ENCODE measurements at regions not wholly inside any gene's neighbourhood (a gene's known extent, or its start where the extent isn't known, plus 50 kb on each side); places are given as distances from the start of the nearest gene placed in this dataset.
"Not testable (repeated sequence)": the region's sequence is repeated elsewhere in the genome, so short reads cannot be mapped to it uniquely, and the experiment has no call there.

DNA sequence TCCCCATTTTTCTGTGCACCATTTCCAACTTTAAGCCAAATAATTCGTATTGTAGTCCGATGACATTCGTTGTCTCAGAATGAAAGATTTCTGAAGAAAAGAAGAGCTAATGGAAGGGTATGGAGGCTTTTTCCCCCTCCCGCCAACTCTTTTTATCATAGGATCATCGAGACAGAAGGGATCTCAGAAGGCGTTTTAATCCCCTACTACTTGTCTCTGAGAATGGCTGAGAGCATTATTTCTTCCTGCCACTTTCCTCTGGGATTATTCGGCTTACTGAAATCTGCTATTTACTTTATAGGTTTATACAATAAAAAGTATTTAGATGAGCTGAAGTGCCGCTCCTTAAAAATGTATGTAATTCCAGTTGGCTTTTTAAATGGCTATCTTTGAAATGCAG, 789.8 kb downstream of the EDEM1 start:
- no peak for DNase-seq (ENCODE audit: low read depth in 6 of 9, low spot score in 9 of 9)
- 98% methylated on average over 8 of the region's 8 CpGs for WGBS
- Histone ChIP-seq H3K36me3 (ENCODE audit: control insufficient read depth in 2 of 2, insufficient read depth in 2 of 2, low read length in 1 of 2) (no peaks in the 10 kb centered on the region), H3K27me3 (ENCODE audit: control insufficient read depth in 2 of 2, insufficient read depth in 1 of 2, low read length in 1 of 2) (no peaks in the 10 kb centered on the region), H3K4me1 (ENCODE audit: control insufficient read depth in 2 of 2, insufficient read depth in 2 of 2, low read length in 2 of 2) (no peaks in the 10 kb centered on the region), H3K4me3 (ENCODE audit: low read length in 2 of 2) (no peak overlapping the region), H3K9me3 (ENCODE audit: control insufficient read depth in 2 of 2, insufficient read depth in 1 of 2, low read length in 1 of 2) (peaks cover 0 to 10% of the 10 kb centered on the region in 2 donors), H3K27ac (ENCODE audit: low read depth in 1 of 2, low read length in 1 of 2) (no peak overlapping the region)

DNA sequence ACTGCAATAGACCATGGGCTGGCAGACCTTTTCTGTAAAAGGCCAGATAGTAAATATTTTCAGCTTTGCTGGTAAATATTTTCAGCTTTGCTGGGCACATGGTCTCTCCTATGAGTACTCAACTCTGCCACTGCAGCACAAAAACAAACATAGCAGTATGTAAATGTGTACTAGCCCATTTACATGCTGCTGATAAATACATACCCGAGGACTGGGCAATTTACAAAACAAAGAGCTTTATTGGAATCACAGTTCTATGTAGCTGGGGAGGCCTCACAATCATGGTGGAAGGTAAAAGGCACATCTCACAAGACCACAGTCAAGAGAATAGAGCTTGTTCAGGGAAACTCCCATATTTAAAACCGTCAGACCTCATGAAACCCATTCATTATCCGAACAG, 793.0 kb downstream of the EDEM1 start:
- WGBS, result 57% methylated on average over 3 of the region's 3 CpGs
- DNase-seq (ENCODE audit: low read depth in 6 of 9, low spot score in 9 of 9), result no peak
- Histone ChIP-seq H3K27me3 (ENCODE audit: control insufficient read depth in 2 of 2, insufficient read depth in 1 of 2, low read length in 1 of 2) (no peaks in the 10 kb centered on the region), H3K27ac (ENCODE audit: low read depth in 1 of 2, low read length in 1 of 2) (no peak overlapping the region), H3K4me3 (ENCODE audit: low read length in 2 of 2) (no peak overlapping the region), H3K9me3 (ENCODE audit: control insufficient read depth in 2 of 2, insufficient read depth in 1 of 2, low read length in 1 of 2) (peaks cover 0 to 10% of the 10 kb centered on the region in 2 donors), H3K36me3 (ENCODE audit: control insufficient read depth in 2 of 2, insufficient read depth in 2 of 2, low read length in 1 of 2) (no peaks in the 10 kb centered on the region), H3K4me1 (ENCODE audit: control insufficient read depth in 2 of 2, insufficient read depth in 2 of 2, low read length in 2 of 2) (no peaks in the 10 kb centered on the region)

DNA sequence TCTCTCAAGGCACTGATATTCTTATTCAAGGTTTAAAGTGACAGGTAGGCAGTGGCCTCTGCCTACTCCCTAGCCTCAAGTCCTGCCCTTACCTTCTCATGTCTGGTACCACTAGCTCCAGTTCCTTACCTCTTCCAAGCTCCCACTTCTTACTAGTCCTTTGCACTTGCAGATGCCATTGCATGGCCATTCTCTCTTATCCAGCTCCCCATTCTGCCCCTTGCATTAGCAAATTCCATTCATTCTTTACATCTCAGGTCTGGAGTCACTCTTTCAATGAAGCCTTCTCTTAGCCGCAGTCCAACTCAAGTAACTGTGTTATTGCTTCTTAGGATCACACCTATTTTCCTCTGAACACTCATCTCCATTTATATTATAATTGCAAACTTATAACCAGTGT, 807.1 kb downstream of the EDEM1 start:
- Histone ChIP-seq H3K27ac (ENCODE audit: low read depth in 1 of 2, low read length in 1 of 2) (no peak overlapping the region), H3K9me3 (ENCODE audit: control insufficient read depth in 2 of 2, insufficient read depth in 1 of 2, low read length in 1 of 2) (no peaks in the 10 kb centered on the region), H3K27me3 (ENCODE audit: control insufficient read depth in 2 of 2, insufficient read depth in 1 of 2, low read length in 1 of 2) (no peaks in the 10 kb centered on the region), H3K4me3 (ENCODE audit: low read length in 2 of 2) (no peak overlapping the region), H3K36me3 (ENCODE audit: control insufficient read depth in 2 of 2, insufficient read depth in 2 of 2, low read length in 1 of 2) (no peaks in the 10 kb centered on the region), H3K4me1 (ENCODE audit: control insufficient read depth in 2 of 2, insufficient read depth in 2 of 2, low read length in 2 of 2) (no peaks in the 10 kb centered on the region)
- DNase-seq (ENCODE audit: low read depth in 6 of 9, low spot score in 9 of 9), result no peak
- WGBS, result 87% methylated on average over 1 of the region's 1 CpG

GRCh38 chr3:6018456-6018855, 830.9 kb downstream of the EDEM1 start:
- Histone ChIP-seq H3K27ac (ENCODE audit: low read depth in 1 of 2, low read length in 1 of 2) (no peak overlapping the region), H3K36me3 (ENCODE audit: control insufficient read depth in 2 of 2, insufficient read depth in 2 of 2, low read length in 1 of 2) (no peaks in the 10 kb centered on the region), H3K9me3 (ENCODE audit: control insufficient read depth in 2 of 2, insufficient read depth in 1 of 2, low read length in 1 of 2) (peaks cover 0 to 3% of the 10 kb centered on the region in 2 donors), H3K4me1 (ENCODE audit: control insufficient read depth in 2 of 2, insufficient read depth in 2 of 2, low read length in 2 of 2) (no peaks in the 10 kb centered on the region), H3K27me3 (ENCODE audit: control insufficient read depth in 2 of 2, insufficient read depth in 1 of 2, low read length in 1 of 2) (no peaks in the 10 kb centered on the region), H3K4me3 (ENCODE audit: low read length in 2 of 2) (no peak overlapping the region)
- DNase-seq (ENCODE audit: low read depth in 6 of 9, low spot score in 9 of 9), result no peak
- 93% methylated on average over 2 of the region's 2 CpGs for WGBS

DNA sequence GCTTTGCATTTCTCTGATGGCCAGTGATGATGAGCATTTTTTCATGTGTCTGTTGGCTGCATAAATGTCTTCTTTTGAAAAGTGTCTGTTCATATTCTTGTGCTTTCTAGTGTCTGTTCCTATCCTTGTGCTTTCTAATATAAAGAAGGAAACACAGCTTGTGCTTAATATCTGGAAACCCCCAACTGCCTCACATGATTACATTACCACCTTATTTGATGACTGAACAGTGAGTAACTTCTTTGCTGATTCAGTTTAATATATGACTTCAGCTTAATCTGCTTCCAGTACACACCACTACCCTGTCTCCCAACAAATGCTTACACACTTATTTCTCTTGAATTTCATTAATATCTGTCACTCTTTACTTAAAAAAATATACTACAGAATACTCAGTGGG, 835.1 kb downstream of the EDEM1 start:
- Histone ChIP-seq H3K4me1 (ENCODE audit: control insufficient read depth in 2 of 2, insufficient read depth in 2 of 2, low read length in 2 of 2) (no peaks in the 10 kb centered on the region), H3K4me3 (ENCODE audit: low read length in 2 of 2) (no peak overlapping the region), H3K9me3 (ENCODE audit: control insufficient read depth in 2 of 2, insufficient read depth in 1 of 2, low read length in 1 of 2) (no peaks in the 10 kb centered on the region), H3K27ac (ENCODE audit: low read depth in 1 of 2, low read length in 1 of 2) (no peak overlapping the region), H3K36me3 (ENCODE audit: control insufficient read depth in 2 of 2, insufficient read depth in 2 of 2, low read length in 1 of 2) (no peaks in the 10 kb centered on the region), H3K27me3 (ENCODE audit: control insufficient read depth in 2 of 2, insufficient read depth in 1 of 2, low read length in 1 of 2) (no peaks in the 10 kb centered on the region)
- no peak for DNase-seq (ENCODE audit: low read depth in 6 of 9, low spot score in 9 of 9)

- 90% methylated on average over 1 of the region's 1 CpG for WGBS
- Histone ChIP-seq H3K27ac (ENCODE audit: low read depth in 1 of 2, low read length in 1 of 2) (no peak overlapping the region), H3K4me1 (ENCODE audit: control insufficient read depth in 2 of 2, insufficient read depth in 2 of 2, low read length in 2 of 2) (no peaks in the 10 kb centered on the region), H3K36me3 (ENCODE audit: control insufficient read depth in 2 of 2, insufficient read depth in 2 of 2, low read length in 1 of 2) (no peaks in the 10 kb centered on the region), H3K27me3 (ENCODE audit: control insufficient read depth in 2 of 2, insufficient read depth in 1 of 2, low read length in 1 of 2) (no peaks in the 10 kb centered on the region), H3K9me3 (ENCODE audit: control insufficient read depth in 2 of 2, insufficient read depth in 1 of 2, low read length in 1 of 2) (peaks cover 0 to 4% of the 10 kb centered on the region in 2 donors), H3K4me3 (ENCODE audit: low read length in 2 of 2) (no peak overlapping the region)
- no peak for DNase-seq (ENCODE audit: low read depth in 6 of 9, low spot score in 9 of 9)
Measured at GRCh38 chr3:6025032-6025431, 835.9 kb upstream of the GRM7 start.

GRCh38 chr3:6030648-6031047, 830.3 kb upstream of the GRM7 start:
- H3K27me3 ChIP-seq (ENCODE audit: control insufficient read depth in 2 of 2, insufficient read depth in 1 of 2, low read length in 1 of 2); H3K4me1 ChIP-seq (ENCODE audit: control insufficient read depth in 2 of 2, insufficient read depth in 2 of 2, low read length in 2 of 2); H3K36me3 ChIP-seq (ENCODE audit: control insufficient read depth in 2 of 2, insufficient read depth in 2 of 2, low read length in 1 of 2); H3K4me3 ChIP-seq (ENCODE audit: low read length in 2 of 2); DNase-seq (ENCODE audit: low read depth in 6 of 9, low spot score in 9 of 9); H3K27ac ChIP-seq (ENCODE audit: low read depth in 1 of 2, low read length in 1 of 2): not testable (repeated sequence)
- WGBS, result 87% methylated on average over 4 of the region's 4 CpGs
- H3K9me3 ChIP-seq (ENCODE audit: control insufficient read depth in 2 of 2, insufficient read depth in 1 of 2, low read length in 1 of 2), result peaks cover 0 to 10% of the 10 kb centered on the region in 2 donors

DNA sequence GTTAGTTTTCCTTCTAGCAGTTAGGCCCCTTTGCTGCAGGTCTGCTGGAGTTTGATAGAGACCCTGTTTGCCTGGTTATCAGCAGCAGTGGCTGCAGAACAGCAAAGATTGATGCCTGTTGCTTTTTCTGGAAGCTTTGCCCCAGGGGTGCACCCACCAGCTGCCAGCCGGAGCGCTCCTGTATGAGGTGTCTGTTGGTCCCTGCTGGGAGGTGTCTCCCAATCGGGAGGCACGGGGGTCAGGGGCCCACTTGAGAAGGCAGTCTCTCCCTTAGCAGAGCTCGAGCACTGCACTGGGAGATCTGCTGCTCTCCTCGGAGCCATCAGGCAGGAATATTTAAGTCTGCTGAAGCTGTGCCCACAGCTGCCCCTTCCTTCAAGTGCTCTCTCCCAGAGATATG, 825.3 kb upstream of the GRM7 start:
- H3K36me3 ChIP-seq (ENCODE audit: control insufficient read depth in 2 of 2, insufficient read depth in 2 of 2, low read length in 1 of 2), result no peaks in the 10 kb centered on the region
- no peaks in the 10 kb centered on the region for H3K4me1 ChIP-seq (ENCODE audit: control insufficient read depth in 2 of 2, insufficient read depth in 2 of 2, low read length in 2 of 2)
- 93% methylated on average over 6 of the region's 6 CpGs for WGBS
- no peak overlapping the region for H3K27ac ChIP-seq (ENCODE audit: low read depth in 1 of 2, low read length in 1 of 2)
- no peaks in the 10 kb centered on the region for H3K27me3 ChIP-seq (ENCODE audit: control insufficient read depth in 2 of 2, insufficient read depth in 1 of 2, low read length in 1 of 2)
- H3K9me3 ChIP-seq (ENCODE audit: control insufficient read depth in 2 of 2, insufficient read depth in 1 of 2, low read length in 1 of 2), result peaks cover 2 to 19% of the 10 kb centered on the region in 2 donors
- no peak overlapping the region for H3K4me3 ChIP-seq (ENCODE audit: low read length in 2 of 2)
- no peak for DNase-seq (ENCODE audit: low read depth in 6 of 9, low spot score in 9 of 9)

- H3K4me3 ChIP-seq (ENCODE audit: low read length in 2 of 2), result no peak overlapping the region
- peaks cover 2 to 19% of the 10 kb centered on the region in 2 donors for H3K9me3 ChIP-seq (ENCODE audit: control insufficient read depth in 2 of 2, insufficient read depth in 1 of 2, low read length in 1 of 2)
- no peak for DNase-seq (ENCODE audit: low read depth in 6 of 9, low spot score in 9 of 9)
- H3K27ac ChIP-seq (ENCODE audit: low read depth in 1 of 2, low read length in 1 of 2), result no peak overlapping the region
- no peaks in the 10 kb centered on the region for H3K4me1 ChIP-seq (ENCODE audit: control insufficient read depth in 2 of 2, insufficient read depth in 2 of 2, low read length in 2 of 2)
- H3K27me3 ChIP-seq (ENCODE audit: control insufficient read depth in 2 of 2, insufficient read depth in 1 of 2, low read length in 1 of 2), result no peaks in the 10 kb centered on the region
- no peaks in the 10 kb centered on the region for H3K36me3 ChIP-seq (ENCODE audit: control insufficient read depth in 2 of 2, insufficient read depth in 2 of 2, low read length in 1 of 2)
- 83% methylated on average over 3 of the region's 3 CpGs for WGBS
Measured at GRCh38 chr3:6039971-6040370, 820.9 kb upstream of the GRM7 start.

GRCh38 chr3:6041894-6042293, 819.0 kb upstream of the GRM7 start:
- Histone ChIP-seq H3K27ac (ENCODE audit: low read depth in 1 of 2, low read length in 1 of 2) (no peak overlapping the region), H3K36me3 (ENCODE audit: control insufficient read depth in 2 of 2, insufficient read depth in 2 of 2, low read length in 1 of 2) (no peaks in the 10 kb centered on the region), H3K9me3 (ENCODE audit: control insufficient read depth in 2 of 2, insufficient read depth in 1 of 2, low read length in 1 of 2) (peaks cover 0 to 3% of the 10 kb centered on the region in 2 donors), H3K4me1 (ENCODE audit: control insufficient read depth in 2 of 2, insufficient read depth in 2 of 2, low read length in 2 of 2) (no peaks in the 10 kb centered on the region), H3K27me3 (ENCODE audit: control insufficient read depth in 2 of 2, insufficient read depth in 1 of 2, low read length in 1 of 2) (no peaks in the 10 kb centered on the region), H3K4me3 (ENCODE audit: low read length in 2 of 2) (no peak overlapping the region)
- no peak for DNase-seq (ENCODE audit: low read depth in 6 of 9, low spot score in 9 of 9)
- WGBS, result 92% methylated on average over 1 of the region's 1 CpG
